ENCODE measurements at regions not wholly inside any gene's neighbourhood (a gene's known extent, or its start where the extent isn't known, plus 50 kb on each side); places are given as distances from the start of the nearest gene placed in this dataset.

- DNase-seq (ENCODE audit: low read depth in 1 of 2, low spot score in 1 of 2), result no peak
- H3K4me3 ChIP-seq (replicated peaks; ENCODE audit: insufficient read depth, low read length), result no peak overlapping the region
- H3K27me3 ChIP-seq (ENCODE audit: insufficient read depth, poor library complexity, severe bottlenecking), result no peaks in the 10 kb centered on the region
- no peak for TF ChIP-seq POLR2AphosphoS5 (IDR thresholded peaks at IDR 0.05; ENCODE audit: low read depth)
- TF ChIP-seq CTCF (IDR thresholded peaks at IDR 0.05; ENCODE audit: insufficient read depth, low read length), result no peak
- TF ChIP-seq SPI1 (IDR thresholded peaks at IDR 0.05; ENCODE audit: borderline replicate concordance, low read depth), result no peak
- no peak for TF ChIP-seq GABPA (IDR thresholded peaks at IDR 0.05; ENCODE audit: low read depth)
- TF ChIP-seq REST (IDR thresholded peaks at IDR 0.05; ENCODE audit: insufficient replicate concordance, low read depth), result no peak
- H3K27ac ChIP-seq (replicated peaks), result no peak overlapping the region
These were observed 202.9 kb upstream of the JARID2 start for GRCh38 chr6:15042938-15043337.

GRCh38 chr6:15044146-15044882 lies 201.6 kb upstream of the JARID2 start:
- TF ChIP-seq REST (IDR thresholded peaks at IDR 0.05; ENCODE audit: insufficient replicate concordance, low read depth) (no peak), SPI1 (IDR thresholded peaks at IDR 0.05; ENCODE audit: borderline replicate concordance, low read depth) (no peak), POLR2AphosphoS5 (IDR thresholded peaks at IDR 0.05; ENCODE audit: low read depth) (no peak), CTCF (IDR thresholded peaks at IDR 0.05; ENCODE audit: insufficient read depth, low read length) (no peak), GABPA (IDR thresholded peaks at IDR 0.05; ENCODE audit: low read depth) (no peak)
- no peak for DNase-seq (ENCODE audit: low read depth in 1 of 2, low spot score in 1 of 2)
- Histone ChIP-seq H3K27ac (replicated peaks) (no peak overlapping the region), H3K27me3 (ENCODE audit: insufficient read depth, poor library complexity, severe bottlenecking) (no peaks in the 10 kb centered on the region), H3K4me3 (replicated peaks; ENCODE audit: insufficient read depth, low read length) (no peak overlapping the region)

GRCh38 chr6:15044948-15045347 lies 200.9 kb upstream of the JARID2 start:
- Histone ChIP-seq H3K27ac (replicated peaks) (no peak overlapping the region), H3K27me3 (ENCODE audit: insufficient read depth, poor library complexity, severe bottlenecking) (no peaks in the 10 kb centered on the region), H3K4me3 (replicated peaks; ENCODE audit: insufficient read depth, low read length) (no peak overlapping the region)
- TF ChIP-seq REST (IDR thresholded peaks at IDR 0.05; ENCODE audit: insufficient replicate concordance, low read depth) (no peak), SPI1 (IDR thresholded peaks at IDR 0.05; ENCODE audit: borderline replicate concordance, low read depth) (no peak), CTCF (IDR thresholded peaks at IDR 0.05; ENCODE audit: insufficient read depth, low read length) (no peak), GABPA (IDR thresholded peaks at IDR 0.05; ENCODE audit: low read depth) (no peak), POLR2AphosphoS5 (IDR thresholded peaks at IDR 0.05; ENCODE audit: low read depth) (no peak)
- no peak for DNase-seq (ENCODE audit: low read depth in 1 of 2, low spot score in 1 of 2)

Measured in HL-60 (cell line).